Vagina (tissue), 2 donors: ENCODE measurements at regions not wholly inside any gene's neighbourhood (a gene's known extent, or its start where the extent isn't known, plus 50 kb on each side); places are given as distances from the start of the nearest gene placed in this dataset. TPM values are rescaled to one million over a fixed set of nuclear protein-coding genes. Genes with fewer than 3 reads are reported as not detected.

Experiments
- DNase-seq, 2 donors: peaks; one replicate each; pipeline ENCODE4 v3.0.0-alpha.2; 2017; ENCODE audit errors: extremely low spot score in 2 of 2
- H3K27ac ChIP-seq: fragments of 200-600 bp; sonication (generic); one replicate; pipeline ENCODE4 v1.5.1; 2019
- H3K27me3 ChIP-seq: fragments of 200-600 bp; sonication (generic); one replicate; pipeline ENCODE4 v1.5.1; 2019
- H3K36me3 ChIP-seq, 2 donors: fragments of 200-600 bp; sonication (generic); one replicate each; pipeline ENCODE4 v1.5.1; 2017 to 2019
- H3K4me1 ChIP-seq: fragments of 200-600 bp; sonication (generic); one replicate; pipeline ENCODE4 v1.5.1; 2019
- H3K4me3 ChIP-seq, 2 donors: fragments of 200-600 bp; sonication (generic); 1 replicate in 1 of 2; 2 replicates in 1 of 2; pipeline ENCODE4 v1.5.1; 2016 to 2019
- H3K9me3 ChIP-seq: fragments of 200-600 bp; sonication (generic); one replicate; pipeline ENCODE4 v1.5.1; 2019
- CTCF ChIP-seq, 3 experiments: fragments of 450-650 bp in 2 of 3; fragments of 200-600 bp in 1 of 3; sonication (generic) in 1 of 3; IDR thresholded peaks; one replicate each; pipeline ENCODE4 v1.5.1; 2017 to 2019; ENCODE audit warnings: antibody characterized with exemption in 3 of 3, mild to moderate bottlenecking in 2 of 3, moderate library complexity in 2 of 3
- POLR2A ChIP-seq, 2 donors: fragments of 450-650 bp; IDR thresholded peaks; one replicate each; pipeline ENCODE4 v1.6.1; 2017; ENCODE audit warnings: antibody characterized with exemption in 2 of 2, mild to moderate bottlenecking in 2 of 2, moderate library complexity in 2 of 2
- POLR2AphosphoS5 ChIP-seq, 2 donors: sonication (generic); formaldehyde crosslinking; IDR thresholded peaks; one replicate each; pipeline ENCODE4 v1.9.0; 2017; ENCODE audit warnings: antibody characterized with exemption in 2 of 2, mild to moderate bottlenecking in 2 of 2, low read depth in 1 of 2; ENCODE audit not compliant: insufficient read depth in 1 of 2
- intact Hi-C: fragments of 100-400 bp; cut with DNase I; formaldehyde crosslinking; loops from one replicate; pipeline ENCODE4 v1.15.1; 2023
- small RNA-seq: library from RNA; depleted of rRNA; stranded (forward); fragments of <200 nt; gene quantifications from one replicate; pipeline ENCODE3, GENCODE V24; 2016

GRCh38 chr4:124596816-124597215, 115.7 kb downstream of the ANKRD50 start:
- Histone ChIP-seq H3K9me3 (no peaks in the 10 kb centered on the region), H3K36me3 (no peaks in the 10 kb centered on the region), H3K27ac (no peak overlapping the region), H3K4me3 (no peak overlapping the region), H3K27me3 (no peaks in the 10 kb centered on the region), H3K4me1 (no peaks in the 10 kb centered on the region)
- intact Hi-C loops, result no loop called here
- TF ChIP-seq POLR2AphosphoS5 (IDR thresholded peaks at IDR 0.05; ENCODE audit: insufficient read depth in 1 of 2, low read depth in 1 of 2) (no peak), CTCF (IDR thresholded peaks at IDR 0.05) (no peak), POLR2A (IDR thresholded peaks at IDR 0.05) (no peak)
- DNase-seq, result no peak

- H3K9me3 ChIP-seq, result no peaks in the 10 kb centered on the region
- DNase-seq, result no peak
- intact Hi-C loops, result no loop called here
- TF ChIP-seq POLR2A (IDR thresholded peaks at IDR 0.05) (no peak), CTCF (IDR thresholded peaks at IDR 0.05) (no peak), POLR2AphosphoS5 (IDR thresholded peaks at IDR 0.05; ENCODE audit: insufficient read depth in 1 of 2, low read depth in 1 of 2) (no peak)
- H3K27ac ChIP-seq, result no peak overlapping the region
- peaks cover 6% of the 10 kb centered on the region for H3K4me1 ChIP-seq
- H3K36me3 ChIP-seq, result no peaks in the 10 kb centered on the region
- H3K27me3 ChIP-seq, result no peaks in the 10 kb centered on the region
- no peak overlapping the region for H3K4me3 ChIP-seq
Observed at GRCh38 chr4:124610211-124610610, 102.3 kb downstream of the ANKRD50 start.

Small RNA genes in the stretch of these regions (small RNA-seq; reads per million reads assigned to genes)
- not detected for gene AC093767.1
